GM18867 (cell line): ENCODE measurements at regions not wholly inside any gene's neighbourhood (a gene's known extent, or its start where the extent isn't known, plus 50 kb on each side); places are given as distances from the start of the nearest gene placed in this dataset.
"Not testable (repeated sequence)": the region's sequence is repeated elsewhere in the genome, so short reads cannot be mapped to it uniquely, and the experiment has no call there.

ENCODE experiments used
- ATAC-seq: cut with Tn5 transposase; IDR thresholded peaks from one replicate; pipeline ENCODE4 v1.9.1; 2021; ENCODE audit warnings: mild to moderate bottlenecking, moderate library complexity; ENCODE audit not compliant: unreplicated experiment

- no peak for ATAC-seq
Observed at GRCh38 chr5:66348387-66349125, 204.5 kb downstream of the SREK1 start.

- ATAC-seq, result no peak
Observed at GRCh38 chr5:66351813-66352212, 207.7 kb downstream of the SREK1 start.

- ATAC-seq, result no peak
Observed at GRCh38 chr5:66353186-66353585, 209.1 kb downstream of the SREK1 start.

GRCh38 chr5:66354422-66354821 is 210.3 kb downstream of the SREK1 start:
- ATAC-seq, result no peak

- no peak for ATAC-seq
Observed at GRCh38 chr5:66356011-66356565, 212.0 kb downstream of the SREK1 start.

GRCh38 chr5:66358741-66359140 is 214.6 kb downstream of the SREK1 start:
- ATAC-seq, result no peak

- no peak for ATAC-seq
Observed at GRCh38 chr5:66361070-66361469, 217.0 kb downstream of the SREK1 start.

- no peak for ATAC-seq
Observed at GRCh38 chr5:66362046-66362445, 217.9 kb downstream of the SREK1 start.

- ATAC-seq, result no peak
Observed at GRCh38 chr5:66362687-66363086, 218.6 kb downstream of the SREK1 start.

- ATAC-seq, result no peak
Observed at GRCh38 chr5:66363097-66363496, 219.0 kb downstream of the SREK1 start.

GRCh38 chr5:66364186-66364585 is 220.1 kb downstream of the SREK1 start:
- no peak for ATAC-seq

- no peak for ATAC-seq
Observed at GRCh38 chr5:66365981-66366380, 221.9 kb downstream of the SREK1 start.

- ATAC-seq, result no peak
Observed at GRCh38 chr5:66367814-66368541, 223.9 kb downstream of the SREK1 start.

- no peak for ATAC-seq
Observed at GRCh38 chr5:66368811-66369210, 224.7 kb downstream of the SREK1 start.

GRCh38 chr5:66377747-66378146 is 218.4 kb upstream of the MAST4 start:
- ATAC-seq, result no peak

- ATAC-seq, result no peak
Observed at GRCh38 chr5:66378407-66378806, 217.8 kb upstream of the MAST4 start.

- ATAC-seq, result no peak
Observed at GRCh38 chr5:66382152-66382551, 214.0 kb upstream of the MAST4 start.

GRCh38 chr5:66405145-66405544 is 191.0 kb upstream of the MAST4 start:
- not testable (repeated sequence) for ATAC-seq

- no peak for ATAC-seq
Observed at GRCh38 chr5:66406761-66407336, 189.3 kb upstream of the MAST4 start.

- no peak for ATAC-seq
Observed at GRCh38 chr5:66407765-66408164, 188.4 kb upstream of the MAST4 start.

- ATAC-seq, result no peak
Observed at GRCh38 chr5:66408576-66408975, 187.6 kb upstream of the MAST4 start.

- ATAC-seq, result no peak
Observed at GRCh38 chr5:66410122-66410521, 186.1 kb upstream of the MAST4 start.
